Stimulated activated CD4-positive, alpha-beta T cell treated with anti-CD3 and anti-CD28 coated beads, Interleukin-15, amount 100 ng/mL, for 48 hours (primary cell): ENCODE measurements at regions not wholly inside any gene's neighbourhood (a gene's known extent, or its start where the extent isn't known, plus 50 kb on each side); places are given as distances from the start of the nearest gene placed in this dataset.
A peak's percentile ranks its signal among the peaks of the same experiment; 100 is the strongest.
"Not testable (repeated sequence)": the region's sequence is repeated elsewhere in the genome, so short reads cannot be mapped to it uniquely, and the experiment has no call there.

Experiments used
- DNase-seq, 2 donors: peaks; one replicate each; pipeline ENCODE4 v3.0.0-alpha.2; 2020; ENCODE audit warnings: low read depth in 2 of 2

DNA sequence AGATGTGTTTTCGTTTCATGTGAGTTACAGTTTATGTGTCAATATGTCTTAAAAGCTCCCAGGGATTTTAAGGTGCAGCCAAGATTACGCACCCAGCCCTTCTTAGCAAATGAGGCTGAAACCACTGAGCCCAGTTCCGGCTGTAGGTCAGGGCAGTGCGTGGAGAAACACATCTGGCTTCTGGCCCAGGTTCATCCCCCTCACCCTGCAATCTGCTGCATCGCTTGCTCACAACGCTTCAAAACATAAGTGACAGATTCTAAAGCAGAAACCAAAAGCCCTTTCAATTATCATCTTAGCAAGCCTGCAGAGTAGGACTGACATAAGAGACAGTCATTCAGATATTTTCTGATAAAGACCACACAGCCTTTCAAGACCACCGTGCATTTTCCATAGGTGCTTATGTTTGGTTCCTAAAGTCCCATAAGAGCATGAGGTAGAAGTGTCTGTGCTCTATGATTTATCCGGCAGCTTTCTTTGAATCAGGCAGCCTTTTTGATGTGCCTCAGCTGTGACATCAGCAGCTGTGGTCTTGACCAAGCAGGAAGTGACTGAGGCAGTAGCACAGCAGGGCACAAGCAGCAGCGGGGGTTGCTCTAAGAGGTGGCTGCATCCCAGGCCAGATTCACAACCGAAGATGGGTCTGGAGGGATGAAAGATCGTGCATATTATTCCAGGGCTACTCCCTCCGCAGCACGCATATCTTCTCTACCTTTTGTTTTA, 72.1 kb upstream of the LYZL2 start:
- peak; percentile 75 to 86 for DNase-seq

DNA sequence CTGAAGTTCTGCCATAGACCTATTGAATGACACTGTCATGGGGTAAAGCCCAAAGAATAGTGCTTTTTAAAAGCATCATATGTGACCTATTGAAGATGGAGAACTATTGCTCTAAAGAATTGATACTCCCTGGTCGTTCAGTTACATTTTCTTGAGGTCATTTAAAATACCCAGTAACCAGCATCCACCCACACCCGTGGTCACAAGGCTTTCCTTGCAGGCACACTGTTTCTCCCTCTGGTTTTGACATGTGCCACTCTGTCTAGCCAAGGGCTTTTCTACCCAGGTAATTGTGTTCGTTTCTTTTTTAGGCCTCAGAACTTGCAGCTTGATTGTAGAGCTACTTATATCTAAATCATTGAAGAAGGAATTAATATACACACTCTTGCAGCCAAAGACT, 68.3 kb upstream of the LYZL2 start:
- DNase-seq, result no peak

DNA sequence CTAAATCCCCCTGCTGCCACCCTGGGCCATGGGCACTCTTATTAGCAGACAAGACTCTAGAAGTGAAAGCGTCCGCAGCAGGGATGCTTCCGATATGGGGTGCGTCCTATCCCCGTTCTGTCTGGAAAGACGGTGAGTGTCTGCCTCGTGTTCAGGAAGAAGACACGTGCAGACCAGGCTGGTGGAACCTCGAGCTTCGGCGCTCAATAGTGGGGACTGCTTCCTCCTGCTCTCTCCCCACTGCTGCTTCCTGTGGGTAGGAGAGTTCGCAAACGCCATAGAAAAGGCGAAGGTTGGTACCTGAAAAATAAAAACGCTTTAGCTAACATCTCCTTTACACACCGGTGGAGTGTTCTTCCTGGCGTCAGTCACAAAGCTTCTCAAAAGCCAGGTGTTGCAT, 67.7 kb upstream of the LYZL2 start:
- DNase-seq, result not testable (repeated sequence)

DNA sequence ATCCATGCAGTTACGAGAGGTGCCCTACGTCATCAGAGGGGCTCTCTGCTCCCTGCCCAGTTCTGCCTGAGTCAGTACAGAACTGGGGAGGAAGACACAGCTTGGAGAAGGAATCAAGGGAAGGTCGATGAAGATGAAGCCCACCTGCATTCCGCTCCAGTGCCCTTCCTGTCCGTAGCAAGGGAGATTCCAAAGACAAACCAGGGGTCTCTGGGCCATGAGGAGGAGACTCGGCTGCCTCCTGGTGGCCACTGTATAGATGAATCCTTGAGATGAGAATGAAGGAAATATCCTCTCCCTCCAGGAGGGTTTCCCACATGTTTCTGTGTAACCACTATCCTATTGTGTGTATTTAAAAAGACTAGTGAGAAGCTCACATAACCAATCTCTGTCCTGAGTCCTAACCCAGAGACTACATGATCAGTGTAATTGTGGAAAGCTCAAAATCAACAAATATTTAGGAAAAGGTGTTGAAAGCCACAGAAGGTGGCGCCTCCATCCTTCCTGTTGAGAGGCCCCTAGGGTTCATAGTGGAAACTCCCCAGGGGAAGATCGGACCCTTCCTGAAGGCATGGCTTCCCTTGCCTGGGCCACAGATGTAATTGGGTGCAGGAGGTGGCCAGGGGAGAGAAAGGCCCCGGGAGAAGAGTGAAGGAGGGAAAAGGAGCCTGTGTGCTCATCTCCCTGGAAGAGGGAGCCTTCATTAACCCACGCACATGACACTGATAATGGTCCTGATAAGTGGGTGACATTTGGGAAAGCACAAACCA, 67.0 kb upstream of the LYZL2 start:
- not testable (repeated sequence) for DNase-seq

DNA sequence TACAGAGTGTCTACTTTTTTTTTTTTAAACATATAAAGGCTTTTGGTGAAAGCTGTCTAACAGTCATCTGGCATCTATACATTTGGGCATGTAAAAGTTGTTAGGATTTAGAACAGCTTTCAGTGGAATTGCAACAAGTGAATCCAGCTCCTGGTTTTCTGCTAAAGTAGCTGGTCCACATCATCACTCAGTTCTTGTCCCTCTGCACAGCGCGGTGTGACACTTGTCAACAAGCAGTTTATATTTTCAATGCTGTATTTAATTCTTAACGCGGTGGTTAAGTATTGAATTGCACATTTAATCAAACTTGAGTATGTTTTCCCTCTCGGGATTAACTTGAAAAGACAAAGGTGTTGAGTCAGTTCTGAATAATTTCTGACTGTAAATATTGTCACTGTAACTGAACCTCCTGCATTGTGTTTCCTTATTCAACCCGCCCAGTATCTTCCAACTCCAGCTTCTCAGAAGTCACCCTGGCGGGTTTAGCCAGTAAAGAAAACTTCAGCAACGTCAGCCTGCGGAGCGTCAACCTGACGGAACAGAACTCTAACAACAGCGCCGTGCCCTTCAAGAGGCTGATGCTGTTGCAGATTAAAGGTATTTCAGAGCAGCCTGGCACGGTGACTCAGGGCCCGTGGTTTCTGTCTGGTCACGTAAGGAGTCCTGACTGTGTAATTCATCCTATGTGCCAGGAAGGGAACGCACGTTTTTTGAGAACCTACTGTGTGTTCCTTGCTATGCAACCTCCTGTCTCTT, 66.1 kb upstream of the LYZL2 start:
- peak; percentile 76 to 80 for DNase-seq

DNA sequence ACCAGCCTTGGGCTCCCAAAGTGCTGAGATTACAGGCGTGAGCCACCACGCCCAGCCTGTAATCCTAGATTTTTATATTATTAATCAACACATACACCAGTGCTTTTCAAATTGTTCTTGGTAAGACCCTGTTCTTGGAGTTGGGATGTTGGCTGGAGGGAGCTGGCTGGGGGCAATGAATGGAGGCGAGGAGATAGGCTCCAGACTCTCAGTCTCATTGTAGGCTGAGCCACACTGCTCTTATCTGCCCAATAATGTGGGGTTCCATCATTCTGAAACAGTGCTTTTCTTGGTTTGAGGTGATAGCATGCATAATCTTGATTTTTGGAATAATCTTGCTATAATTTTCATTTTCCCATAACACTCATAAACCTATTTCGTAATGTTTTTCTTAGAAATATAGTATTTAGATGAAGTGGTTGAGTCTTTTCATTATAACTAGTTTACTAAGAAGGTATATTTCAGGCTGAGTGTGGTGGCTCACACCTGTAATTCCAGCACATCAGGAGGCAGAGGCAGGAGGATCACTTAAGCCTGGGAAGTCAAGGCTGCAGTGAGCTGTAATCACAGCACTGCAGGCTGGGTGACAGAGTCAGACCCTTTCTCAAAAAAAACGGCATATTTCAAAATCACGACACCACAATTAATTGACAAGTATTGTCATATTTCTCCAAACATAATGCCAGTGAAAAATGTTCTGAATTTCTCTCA, 65.1 kb upstream of the LYZL2 start:
- DNase-seq, result no peak

DNA sequence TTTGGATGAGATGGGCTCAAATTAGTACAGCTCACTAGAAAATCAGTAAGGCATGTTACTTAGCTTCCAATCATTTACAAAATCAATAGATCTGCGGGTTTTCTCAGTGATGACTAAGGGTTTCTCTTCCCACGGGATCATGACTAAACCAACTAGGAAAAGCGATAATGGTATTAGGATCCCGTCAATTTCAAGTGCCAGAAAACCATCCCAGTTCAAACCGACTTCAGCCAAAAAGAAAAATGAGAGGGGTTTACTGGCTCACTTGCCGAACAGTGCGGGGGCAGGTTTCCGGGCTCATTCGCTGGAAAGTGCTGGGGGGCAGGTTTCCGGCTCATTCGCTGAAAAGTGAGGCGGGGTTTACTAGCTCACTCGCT, 62.1 kb upstream of the LYZL2 start:
- no peak for DNase-seq

DNA sequence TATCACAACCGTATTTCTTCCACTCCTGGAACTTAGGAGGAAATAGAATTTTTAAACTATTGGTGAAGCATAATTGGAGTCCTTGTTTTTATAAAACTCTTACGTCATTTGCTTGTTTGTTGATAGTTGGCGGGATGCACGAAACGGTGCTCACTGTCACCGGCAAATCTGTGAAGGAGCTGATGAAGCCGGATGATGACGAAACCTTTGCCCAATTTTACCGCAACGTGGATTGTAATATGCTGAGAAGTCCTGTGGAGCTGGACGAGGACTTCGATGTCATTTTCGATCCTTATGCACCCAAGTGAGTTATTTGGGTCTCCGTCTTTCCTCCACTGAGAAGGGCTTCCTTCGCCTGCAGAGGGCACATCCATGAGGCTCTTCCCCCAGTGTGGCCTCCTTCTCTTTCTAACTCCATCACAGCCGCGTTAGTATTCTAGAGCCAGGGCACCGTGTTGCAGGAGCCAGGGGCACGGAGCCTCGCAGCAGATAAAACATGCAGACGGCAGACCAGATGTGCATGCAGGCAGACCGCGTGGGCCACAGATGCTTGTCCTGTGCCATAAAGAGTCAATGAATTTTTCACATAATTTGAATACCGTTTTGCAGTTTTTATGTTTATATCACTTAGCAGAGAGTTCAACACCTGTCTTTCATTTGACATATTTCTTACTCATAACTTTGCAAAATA, 61.5 kb upstream of the LYZL2 start:
- not testable (repeated sequence) for DNase-seq

DNA sequence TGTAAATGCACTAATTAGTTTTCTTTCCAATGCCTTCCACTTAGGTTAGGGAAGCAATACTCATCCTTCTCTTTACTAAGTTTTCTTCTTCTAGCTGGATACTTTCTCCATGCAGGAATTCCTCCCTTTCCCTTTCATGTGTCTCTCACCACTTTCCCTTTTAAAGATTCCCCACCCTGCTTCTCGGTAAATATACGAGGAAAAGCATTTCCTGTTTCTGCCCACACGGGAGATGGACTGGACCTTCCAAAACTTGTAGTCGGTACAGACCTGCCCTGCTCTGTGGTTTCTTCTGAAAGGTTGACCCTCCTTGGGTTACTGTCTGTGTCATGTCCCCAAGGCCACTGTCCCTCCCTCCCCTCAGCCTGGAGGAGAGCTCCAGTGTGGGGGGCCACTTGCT, 58.9 kb upstream of the LYZL2 start:
- no peak for DNase-seq

DNA sequence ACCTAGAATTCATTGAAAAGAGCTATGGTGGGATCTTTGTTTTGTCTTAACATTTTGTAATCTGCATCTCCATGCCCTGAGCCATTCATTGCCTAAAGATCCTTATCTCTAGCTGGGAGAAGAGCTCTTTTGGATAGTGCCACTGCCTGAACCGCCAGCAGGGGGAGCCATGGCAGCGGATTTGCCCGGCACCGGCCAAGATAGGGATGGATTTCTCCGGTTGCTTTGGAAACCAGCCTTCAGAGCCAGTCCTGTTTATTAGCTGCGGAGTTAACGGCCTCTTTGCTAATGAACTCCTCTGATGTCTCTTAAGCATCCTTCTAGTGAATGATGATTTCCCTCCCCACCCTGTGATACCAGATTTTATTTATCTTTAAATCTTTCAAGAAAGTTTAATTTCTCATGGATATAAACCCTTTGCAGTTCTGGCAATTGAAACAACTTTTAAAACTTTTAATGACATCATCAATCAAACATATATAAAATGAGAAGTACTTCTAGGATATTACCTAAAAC, 58.2 kb upstream of the LYZL2 start:
- DNase-seq, result peak in 1 of 2 donors; percentile 77

DNA sequence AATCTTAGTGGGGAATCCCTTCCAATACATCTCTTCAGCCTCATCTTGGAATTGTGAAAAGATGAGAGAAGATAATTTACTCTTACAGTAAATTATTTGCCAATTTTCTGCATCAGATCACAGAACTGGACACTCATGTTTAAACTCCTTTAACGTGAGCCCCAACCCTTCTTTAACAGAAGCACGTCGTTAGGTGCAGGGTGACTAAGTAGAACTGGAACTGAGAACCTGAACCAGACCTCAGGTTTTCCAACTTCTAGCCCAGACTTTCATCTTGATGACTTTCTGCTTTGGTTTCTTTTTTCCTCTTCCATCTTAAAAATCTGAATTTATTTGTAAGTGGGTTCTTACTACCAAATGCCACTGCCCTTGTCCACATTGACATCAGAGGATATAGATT, 57.2 kb upstream of the LYZL2 start:
- DNase-seq, result no peak

DNA sequence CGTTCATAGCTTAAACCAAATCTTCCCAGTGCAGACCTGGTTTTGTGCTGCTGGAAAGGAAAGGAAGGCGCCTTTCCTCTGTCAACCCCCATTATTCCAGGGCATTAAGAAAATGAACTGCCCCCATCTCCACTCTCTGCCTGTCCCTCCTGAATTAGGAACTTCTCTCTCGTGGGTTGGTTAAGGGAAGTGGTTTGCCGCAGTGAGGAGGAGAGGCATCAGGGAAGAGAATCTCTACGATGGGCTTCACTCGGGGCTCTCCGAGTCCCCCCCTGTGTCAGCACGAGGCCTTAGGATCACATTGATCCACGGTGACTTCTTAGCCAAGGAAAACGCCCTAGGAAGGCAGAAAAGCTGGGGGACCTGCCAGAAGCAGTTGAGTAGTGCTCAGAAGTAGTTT, 53.9 kb upstream of the LYZL2 start:
- DNase-seq, result no peak

DNA sequence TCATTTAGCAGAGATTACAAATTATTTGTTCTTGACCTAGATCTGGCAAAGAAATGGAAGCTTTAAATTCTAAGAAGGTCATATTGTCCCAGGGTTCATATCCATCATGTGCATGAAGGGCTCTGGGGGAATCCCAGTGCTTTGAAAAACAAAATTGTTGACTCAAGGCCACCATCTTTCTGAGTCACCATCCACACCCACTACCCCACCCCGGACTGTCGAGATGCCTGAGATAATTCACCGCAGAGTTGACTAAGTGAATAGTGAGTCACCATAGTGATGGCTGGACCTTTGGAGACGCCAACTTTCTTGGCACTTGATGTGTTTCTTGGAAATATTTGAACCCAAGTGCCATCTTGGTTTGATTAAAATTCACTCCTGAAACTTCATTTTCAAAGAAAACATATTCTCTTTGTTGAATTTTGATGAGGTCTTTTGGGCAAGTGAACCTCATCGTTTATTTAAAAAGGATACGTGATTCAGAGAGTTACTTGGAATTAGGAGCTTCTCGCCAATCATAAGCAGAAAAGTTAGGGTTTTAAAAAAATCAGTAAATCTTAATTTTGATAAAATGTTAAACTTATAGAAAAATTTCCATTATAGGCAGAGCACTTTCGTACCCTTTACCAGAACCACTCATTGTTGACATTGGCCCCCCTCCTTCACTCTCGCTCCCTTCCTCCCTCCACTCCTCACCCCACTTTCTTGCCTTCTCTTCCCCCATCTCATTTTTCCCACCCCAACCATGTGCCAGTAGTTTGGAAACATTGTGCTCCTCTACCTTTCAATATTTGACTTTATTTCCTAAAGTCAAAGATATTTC, 53.0 kb upstream of the LYZL2 start:
- peak; percentile 73 to 75 for DNase-seq

DNA sequence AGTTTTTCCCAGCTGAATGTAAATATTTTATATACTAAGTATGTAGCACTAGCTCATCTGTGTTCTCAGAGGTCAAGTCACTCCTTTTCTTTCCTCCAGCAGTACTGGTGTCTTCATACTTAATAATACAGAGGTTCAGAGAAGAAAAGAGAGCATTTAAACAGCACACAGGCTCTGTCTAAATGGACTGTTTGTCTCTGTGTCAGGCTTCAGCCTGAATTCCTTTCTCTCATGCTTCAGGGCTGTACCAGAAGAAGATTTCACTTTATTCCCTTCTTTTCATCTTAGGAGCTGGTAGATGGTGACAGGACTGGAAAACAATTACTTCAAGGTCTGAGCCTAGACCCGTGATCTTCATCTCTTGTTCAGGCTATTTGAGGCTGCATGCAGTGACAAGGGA, 51.4 kb upstream of the LYZL2 start:
- no peak for DNase-seq
